ENCODE measurements at regions not wholly inside any gene's neighbourhood (a gene's known extent, or its start where the extent isn't known, plus 50 kb on each side); places are given as distances from the start of the nearest gene placed in this dataset.
A peak's percentile ranks its signal among the peaks of the same experiment; 100 is the strongest.

DNA sequence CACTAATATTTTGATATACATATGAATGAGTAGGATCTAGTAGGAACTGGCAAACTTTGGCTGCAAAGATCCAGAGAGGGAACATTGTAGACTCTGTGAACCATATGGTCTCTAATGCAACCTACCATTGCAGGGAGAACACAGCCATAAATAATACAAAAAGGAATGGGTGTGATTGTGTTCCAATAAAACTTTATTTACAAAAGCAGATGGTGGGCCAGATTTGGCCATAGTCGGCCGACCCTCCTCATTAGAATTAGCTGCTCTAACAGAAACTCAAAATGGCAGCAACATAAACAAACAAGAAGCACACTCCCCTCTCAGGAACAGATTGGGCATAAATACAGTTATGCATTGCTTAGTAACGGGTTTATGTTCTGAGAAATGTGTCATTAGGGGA is 198.1 kb upstream of the RBPJ start:
- TF ChIP-seq GLIS3 (CRISPR knock-in tag; IDR thresholded peaks at IDR 0.05) (no peak), ZC3H10 (CRISPR knock-in tag; IDR thresholded peaks at IDR 0.05) (no peak), CREB5 (CRISPR knock-in tag; IDR thresholded peaks at IDR 0.05; ENCODE audit: low read depth) (no peak), ZNF8 (CRISPR knock-in tag; IDR thresholded peaks at IDR 0.05) (no peak), TOX (CRISPR knock-in tag; IDR thresholded peaks at IDR 0.05; ENCODE audit: borderline replicate concordance) (no peak)
- no peak for ATAC-seq

DNA sequence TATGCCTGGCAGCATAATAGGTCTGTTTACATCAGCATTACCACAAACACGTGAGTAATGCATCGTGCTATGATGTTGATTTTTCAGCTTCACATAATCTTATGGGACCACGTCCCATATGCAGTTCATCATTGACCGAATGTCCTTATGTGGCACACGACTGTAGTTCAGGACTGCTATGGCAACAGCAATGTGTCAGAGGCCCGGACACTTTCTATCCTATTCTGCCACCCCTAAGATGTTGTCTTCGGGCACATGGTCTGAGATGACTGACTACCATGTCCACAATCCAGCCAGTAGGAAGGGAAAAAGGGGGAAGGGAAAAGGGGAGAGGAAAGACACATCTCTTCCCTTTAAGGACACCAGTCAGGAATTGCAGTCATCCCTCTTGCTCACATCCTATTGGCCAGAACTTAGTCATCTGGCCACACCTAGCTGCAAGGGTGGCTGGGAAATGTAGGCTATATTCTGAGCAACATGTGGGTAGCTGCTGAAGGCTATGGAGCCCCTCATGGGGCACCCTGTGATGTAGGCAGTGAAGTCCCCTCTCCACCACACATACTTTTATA is 196.0 kb upstream of the RBPJ start:
- peak; percentile 77 for ATAC-seq
- TF ChIP-seq ZFP3 (CRISPR knock-in tag; IDR thresholded peaks at IDR 0.05): no peak
- no peak for TF ChIP-seq PPARA (CRISPR knock-in tag; IDR thresholded peaks at IDR 0.05; ENCODE audit: borderline replicate concordance)
- no peak for TF ChIP-seq TSHZ2 (CRISPR knock-in tag; IDR thresholded peaks at IDR 0.05)
- TF ChIP-seq ARNTL (CRISPR knock-in tag; IDR thresholded peaks at IDR 0.05; ENCODE audit: borderline replicate concordance, low read depth): no peak
- TF ChIP-seq TCF4 (CRISPR knock-in tag; IDR thresholded peaks at IDR 0.05; ENCODE audit: borderline replicate concordance): no peak
- TF ChIP-seq OSR1 (CRISPR knock-in tag; IDR thresholded peaks at IDR 0.05): no peak

DNA sequence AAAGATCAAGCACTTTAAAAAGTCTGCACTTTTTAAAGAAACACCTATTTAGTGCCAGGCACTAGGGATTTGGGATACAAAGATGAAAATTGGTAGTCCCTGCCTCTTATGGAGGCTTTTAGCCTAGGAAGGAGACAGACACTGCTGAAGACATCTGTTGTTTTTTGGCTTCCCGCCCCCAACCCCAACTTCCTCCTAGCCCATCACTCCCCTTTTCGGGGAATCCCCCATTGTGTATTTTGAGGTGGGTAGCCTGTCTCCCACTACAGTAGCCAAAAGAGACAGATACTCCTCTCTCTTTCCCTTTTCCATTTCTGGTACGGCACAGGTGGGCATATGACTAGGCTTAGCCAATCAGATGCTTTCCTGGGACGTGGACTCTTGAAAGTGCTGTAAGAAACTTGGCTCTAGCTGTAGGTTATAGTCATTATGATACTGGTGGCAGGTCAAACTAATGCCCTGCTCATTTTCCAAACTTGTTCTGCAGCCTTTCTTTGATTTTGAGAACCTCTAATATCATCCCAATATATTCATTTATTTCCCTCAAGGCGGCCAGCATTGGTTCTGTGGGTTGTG is 194.6 kb upstream of the RBPJ start:
- no peak for ATAC-seq
- no peak for TF ChIP-seq ZNF565 (CRISPR knock-in tag; conservative IDR thresholded peaks at IDR 0.05; ENCODE audit: low read depth)
- TF ChIP-seq CSRNP3 (CRISPR knock-in tag; IDR thresholded peaks at IDR 0.05): no peak

- no peak for ATAC-seq
- TF ChIP-seq ZNF565 (CRISPR knock-in tag; conservative IDR thresholded peaks at IDR 0.05; ENCODE audit: low read depth) (no peak), BACH2 (CRISPR knock-in tag; IDR thresholded peaks at IDR 0.05; ENCODE audit: borderline replicate concordance) (no peak), TSHZ2 (CRISPR knock-in tag; IDR thresholded peaks at IDR 0.05) (no peak), ZNF70 (CRISPR knock-in tag; IDR thresholded peaks at IDR 0.05) (no peak), ZFP3 (CRISPR knock-in tag; IDR thresholded peaks at IDR 0.05) (no peak), ZNF8 (CRISPR knock-in tag; IDR thresholded peaks at IDR 0.05) (no peak), RARB (CRISPR knock-in tag; IDR thresholded peaks at IDR 0.05) (no peak), CREB5 (CRISPR knock-in tag; IDR thresholded peaks at IDR 0.05; ENCODE audit: low read depth) (no peak), OSR1 (CRISPR knock-in tag; IDR thresholded peaks at IDR 0.05) (no peak), ARNTL (CRISPR knock-in tag; IDR thresholded peaks at IDR 0.05; ENCODE audit: borderline replicate concordance, low read depth) (no peak), ESRRG (CRISPR knock-in tag; IDR thresholded peaks at IDR 0.05) (no peak), SNAI2 (CRISPR knock-in tag; IDR thresholded peaks at IDR 0.05) (no peak), POU6F1 (CRISPR knock-in tag; IDR thresholded peaks at IDR 0.05; ENCODE audit: borderline replicate concordance, low read depth) (no peak), GLIS3 (CRISPR knock-in tag; IDR thresholded peaks at IDR 0.05) (no peak)
These were observed 193.8 kb upstream of the RBPJ start for GRCh38 chr4:26126994-26127393.
